HG02981 (cell line): ENCODE measurements at regions not wholly inside any gene's neighbourhood (a gene's known extent, or its start where the extent isn't known, plus 50 kb on each side); places are given as distances from the start of the nearest gene placed in this dataset.

Experiments used
- ATAC-seq: cut with Tn5 transposase; IDR thresholded peaks from one replicate; pipeline ENCODE4 v1.9.1; 2021; ENCODE audit warnings: mild to moderate bottlenecking, moderate library complexity; ENCODE audit not compliant: unreplicated experiment

DNA sequence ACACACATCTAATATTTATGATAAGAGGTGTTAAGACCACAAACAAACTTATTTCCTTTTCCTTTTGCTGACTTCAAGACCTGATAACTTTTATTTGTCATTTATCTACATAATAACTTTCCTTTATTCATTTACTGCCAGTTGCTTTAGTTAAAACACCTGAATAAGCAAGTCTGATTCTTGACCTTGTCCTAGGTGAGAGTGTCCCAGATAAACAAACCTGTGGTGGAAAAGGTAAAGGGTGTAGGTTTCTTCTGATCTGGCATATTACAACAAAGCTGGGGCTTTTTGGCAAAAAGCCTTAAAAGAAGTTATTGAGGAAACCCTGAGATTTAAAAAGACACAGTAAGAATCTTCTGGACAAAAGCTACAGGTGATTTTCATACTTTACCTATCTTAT is 191.5 kb downstream of the ZBBX start:
- no peak for ATAC-seq

DNA sequence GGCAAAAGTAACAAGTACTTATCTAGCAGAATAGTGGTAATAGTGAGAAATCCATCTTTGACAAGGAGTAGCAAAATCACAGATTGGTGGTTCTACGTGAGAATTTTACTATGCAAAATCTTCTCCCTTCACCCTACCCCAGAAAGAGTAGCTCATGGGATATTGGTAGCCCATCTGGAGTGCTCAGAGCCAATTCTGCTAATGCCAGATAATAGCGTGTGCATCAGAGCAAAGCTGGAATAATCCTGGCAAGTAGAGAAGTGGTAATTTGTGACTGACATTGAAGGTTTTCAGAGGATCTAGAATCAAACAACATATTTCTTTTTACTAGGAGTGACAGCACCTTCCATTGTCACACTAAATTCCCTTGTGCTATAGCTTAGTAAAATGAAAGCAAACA is 192.9 kb downstream of the ZBBX start:
- ATAC-seq, result no peak

DNA sequence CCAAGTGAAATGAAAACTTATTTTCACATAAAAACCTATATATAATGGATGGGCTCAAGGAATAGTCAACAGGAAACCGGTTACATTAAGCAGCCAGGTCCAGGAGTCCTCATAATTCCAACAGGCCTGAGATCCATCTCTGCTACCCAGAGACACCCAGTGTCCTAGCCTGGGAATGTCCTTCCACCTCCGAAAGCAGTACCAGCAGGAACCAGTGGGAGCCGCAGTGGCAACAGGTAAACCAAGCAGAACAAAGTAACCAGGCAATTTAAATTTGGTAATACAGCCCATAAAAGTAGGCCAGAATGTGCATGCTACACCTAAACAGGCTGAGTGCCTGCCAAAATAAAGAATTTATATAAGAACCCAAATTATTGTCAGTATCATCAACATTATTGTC is 195.6 kb downstream of the ZBBX start:
- no peak for ATAC-seq

DNA sequence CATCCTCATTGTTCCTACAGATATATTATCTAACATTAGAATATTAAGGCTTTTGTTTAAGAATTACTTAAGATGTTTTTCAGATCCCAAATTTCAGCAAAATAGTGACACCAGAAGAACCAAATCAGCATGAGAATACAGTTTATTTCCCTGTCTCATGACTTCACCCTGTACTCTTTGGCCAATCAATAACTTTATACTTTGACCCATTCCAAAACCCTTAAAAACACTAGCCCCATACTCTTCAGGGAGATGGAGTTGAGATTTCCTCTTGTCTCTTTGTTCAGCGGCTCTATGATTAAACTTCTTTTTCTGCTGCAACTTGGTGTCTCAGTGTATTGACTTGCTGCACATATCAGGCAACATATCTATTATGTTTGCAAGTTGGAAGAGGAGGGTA is 207.7 kb downstream of the ZBBX start:
- ATAC-seq, result no peak

DNA sequence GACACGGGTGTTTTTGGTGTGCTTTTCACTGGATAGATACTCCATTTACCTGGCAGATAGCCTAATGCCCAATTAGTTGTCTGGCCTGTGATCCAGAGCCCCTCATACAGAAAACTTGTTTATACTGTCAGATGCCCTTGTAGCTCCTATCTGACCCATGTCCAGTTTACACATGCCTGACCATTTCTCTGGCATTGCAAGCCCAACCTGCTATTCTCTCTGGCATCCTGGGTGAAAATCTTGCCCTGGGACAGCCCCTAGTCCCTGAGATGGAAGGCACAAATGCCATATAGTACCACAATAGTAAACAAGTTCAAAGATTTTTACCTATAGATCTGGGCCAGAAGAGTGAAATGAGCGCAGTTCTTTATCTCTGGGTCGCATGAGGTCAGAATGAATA is 212.6 kb downstream of the ZBBX start:
- ATAC-seq, result no peak

DNA sequence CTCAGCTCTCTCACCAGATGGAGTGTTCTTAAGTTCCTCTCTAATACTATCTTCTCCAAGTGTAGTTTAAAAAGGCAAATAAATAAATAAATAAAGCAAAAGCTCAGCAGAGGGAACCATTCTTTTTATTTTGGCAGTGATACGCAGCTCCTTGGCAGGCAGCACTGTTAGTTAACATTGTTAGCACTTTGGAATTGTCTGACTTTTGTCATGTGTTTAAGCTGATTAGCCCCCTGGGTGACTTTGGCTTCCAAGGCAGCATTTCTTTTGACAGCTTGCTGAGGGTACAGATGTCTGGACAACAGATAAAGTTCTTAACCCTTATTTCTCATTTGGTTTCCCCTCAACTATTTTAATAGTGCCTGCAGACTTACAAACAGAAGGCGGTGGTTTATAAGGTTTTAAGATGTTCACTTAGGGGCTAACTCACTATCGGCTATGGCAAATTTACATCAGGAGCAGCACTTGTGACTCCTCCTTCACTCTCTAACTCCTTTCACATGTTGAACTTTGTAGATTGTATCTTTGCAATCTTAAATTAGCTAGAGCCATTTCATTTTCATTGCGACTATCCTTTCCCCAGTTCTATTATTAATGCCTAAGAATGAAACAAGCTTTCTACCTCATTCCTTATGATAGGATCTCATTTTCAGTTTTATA is 213.4 kb downstream of the ZBBX start:
- ATAC-seq, result no peak

DNA sequence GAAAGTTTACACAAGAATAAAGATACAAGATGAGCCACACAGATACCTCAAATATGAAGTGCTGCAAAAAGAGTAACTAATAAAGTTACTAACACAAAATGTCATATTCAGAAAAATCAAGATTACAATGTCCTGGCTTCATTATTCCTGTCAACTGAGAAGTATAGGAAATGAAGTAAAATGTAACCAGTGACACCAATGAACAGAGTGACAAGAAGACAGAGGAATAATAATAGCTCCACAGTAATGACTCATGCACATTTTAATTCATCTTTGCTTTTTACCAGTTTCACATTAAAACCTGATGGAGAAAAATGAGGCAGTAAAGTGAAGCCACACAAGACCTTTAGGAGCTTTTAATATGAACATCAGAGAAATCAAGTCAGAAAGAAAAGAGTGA is 214.1 kb downstream of the ZBBX start:
- no peak for ATAC-seq

DNA sequence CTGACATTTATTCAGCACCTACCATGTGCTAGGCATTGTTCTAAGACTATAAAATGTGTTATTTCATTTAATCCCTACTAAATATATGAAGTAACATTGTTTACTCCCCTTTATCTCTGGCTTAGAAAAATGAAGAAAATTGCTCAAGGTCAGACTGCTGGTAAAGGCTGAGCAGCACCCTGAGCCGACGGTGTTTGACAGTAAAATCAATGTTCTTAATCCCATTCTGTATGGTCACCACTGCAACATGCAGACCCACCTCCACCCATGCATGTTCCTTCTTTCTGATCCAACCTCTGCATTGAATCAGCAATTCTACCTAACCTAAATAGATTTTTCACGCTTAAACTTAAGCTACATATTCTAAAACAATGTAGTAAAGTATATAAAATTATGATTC is 216.5 kb downstream of the ZBBX start:
- no peak for ATAC-seq

DNA sequence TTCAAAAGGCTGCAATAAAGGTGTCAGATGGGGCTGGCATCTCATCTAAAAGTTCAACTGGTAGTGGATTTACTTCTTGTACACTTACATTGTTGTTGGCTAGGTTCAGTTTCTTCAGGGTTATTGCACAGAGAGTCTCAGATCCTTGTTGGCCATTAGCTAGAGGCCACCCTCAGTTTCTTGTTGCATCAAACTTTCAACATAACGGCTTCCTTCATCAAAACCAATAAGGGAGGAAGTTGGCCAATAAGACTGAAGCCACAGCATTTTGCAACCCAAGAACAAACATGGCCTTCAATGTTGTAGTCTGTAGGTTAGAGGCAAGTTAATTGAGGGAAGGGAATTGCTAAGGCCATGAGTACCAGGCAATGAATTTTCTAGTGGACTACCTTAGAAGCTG is 218.0 kb downstream of the ZBBX start:
- no peak for ATAC-seq

DNA sequence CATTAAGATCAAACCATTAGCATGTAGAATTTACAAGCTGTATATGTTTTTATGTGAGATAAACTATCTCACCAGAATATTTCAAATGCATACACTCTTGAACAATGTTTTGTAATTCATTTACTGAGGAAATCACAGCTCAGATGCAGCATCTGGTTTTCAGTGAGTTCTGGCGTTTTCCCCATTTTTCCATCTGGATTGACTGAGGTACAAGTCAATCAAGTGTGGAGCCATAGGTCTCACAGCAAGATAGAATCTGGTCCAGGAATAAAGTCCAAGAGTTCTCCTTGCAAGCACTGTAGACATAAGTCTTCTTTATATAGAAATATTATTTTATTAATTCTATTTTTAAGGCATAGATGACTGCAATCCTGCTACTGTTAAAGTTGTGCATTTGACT is 219.3 kb downstream of the ZBBX start:
- no peak for ATAC-seq

DNA sequence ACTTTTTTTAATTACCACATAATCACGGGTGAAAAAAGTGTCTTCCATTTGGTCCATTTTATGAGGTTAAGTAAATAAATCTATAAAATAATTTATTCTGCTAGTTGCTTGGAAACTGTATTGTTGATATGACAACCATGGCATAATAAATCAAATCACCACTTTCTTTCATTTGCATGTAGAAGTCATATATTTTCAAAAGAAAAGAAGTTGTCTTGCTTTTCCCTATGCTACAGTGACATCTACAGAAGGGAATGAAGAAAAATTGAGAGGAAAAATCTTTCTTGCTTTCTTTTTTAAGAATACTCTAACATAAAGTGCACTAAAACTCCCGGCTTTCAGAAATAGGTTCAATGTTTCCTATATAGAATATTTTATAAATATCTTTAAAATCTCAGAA is 228.5 kb downstream of the ZBBX start:
- ATAC-seq, result no peak

DNA sequence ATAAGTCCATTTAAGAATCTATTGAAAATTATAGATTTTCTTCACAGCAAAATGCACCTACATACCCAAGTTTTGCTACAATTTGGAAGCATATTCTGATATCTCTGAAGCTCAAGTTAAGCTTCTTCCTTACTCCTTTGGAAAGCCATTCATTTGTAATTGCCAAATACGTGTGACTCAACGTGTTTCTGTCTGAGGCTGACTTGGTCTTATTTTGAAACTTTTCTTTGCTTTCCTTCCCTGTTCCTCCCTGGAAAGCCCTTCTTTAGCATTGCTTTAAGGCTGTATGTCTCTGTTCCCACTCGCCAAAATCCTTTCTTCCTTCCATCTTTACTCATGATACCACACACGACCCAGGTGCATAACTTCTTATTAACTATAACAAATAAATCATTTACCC is 232.0 kb downstream of the ZBBX start:
- no peak for ATAC-seq

DNA sequence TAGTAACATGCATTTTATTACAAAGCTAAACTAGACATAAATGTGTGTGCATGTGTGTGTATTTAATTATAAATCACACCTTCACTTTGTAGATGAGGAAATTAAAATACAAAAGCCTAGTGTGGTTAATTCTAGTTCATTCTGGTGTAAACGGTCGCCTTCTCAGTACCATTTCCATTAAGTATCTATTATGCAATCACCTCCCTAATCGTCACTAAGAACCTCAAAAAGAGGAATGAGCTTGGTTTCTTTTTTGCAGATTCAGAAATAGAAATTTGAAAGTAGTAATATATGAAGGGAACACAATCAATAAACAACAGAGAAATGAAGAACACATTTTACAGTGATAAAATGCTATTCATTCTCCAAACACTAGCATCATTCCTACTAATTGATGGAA is 233.2 kb downstream of the ZBBX start:
- ATAC-seq, result no peak

DNA sequence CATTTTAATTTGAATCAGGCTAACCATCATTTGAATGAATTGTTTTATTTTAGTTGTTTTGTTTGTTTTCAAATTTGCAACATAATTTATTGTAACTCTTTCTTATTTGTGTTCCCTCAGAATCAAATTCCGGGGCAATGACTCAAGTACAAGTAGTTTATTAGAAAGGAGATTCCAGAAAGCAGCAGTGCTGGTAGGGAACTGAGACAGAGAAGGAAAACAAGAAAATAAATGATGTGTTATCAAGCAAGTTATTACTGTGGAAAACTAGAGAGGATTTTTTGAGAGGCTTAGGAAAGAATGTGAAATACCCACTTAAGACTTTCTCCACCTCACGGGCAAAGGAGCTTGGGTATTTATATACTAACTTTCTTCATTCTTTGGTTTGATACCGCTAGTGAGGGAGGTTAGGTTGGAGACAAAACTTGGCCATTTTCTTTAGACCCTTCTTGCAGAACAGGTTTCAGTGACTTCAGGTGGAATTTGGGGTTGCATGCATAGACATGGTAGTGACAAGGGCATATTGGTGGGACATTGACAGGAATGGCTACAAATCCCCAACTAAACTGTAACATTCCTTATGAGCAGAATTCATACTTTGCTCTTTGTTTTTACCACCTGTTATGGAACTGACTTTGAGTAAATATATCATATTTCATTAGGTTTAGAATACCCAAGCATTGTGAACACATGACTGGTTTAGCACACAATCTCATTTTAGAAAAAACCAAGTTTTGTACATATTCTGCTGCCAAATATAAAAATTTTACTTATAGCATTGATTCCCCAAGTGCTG is 254.3 kb downstream of the ZBBX start:
- ATAC-seq, result no peak

DNA sequence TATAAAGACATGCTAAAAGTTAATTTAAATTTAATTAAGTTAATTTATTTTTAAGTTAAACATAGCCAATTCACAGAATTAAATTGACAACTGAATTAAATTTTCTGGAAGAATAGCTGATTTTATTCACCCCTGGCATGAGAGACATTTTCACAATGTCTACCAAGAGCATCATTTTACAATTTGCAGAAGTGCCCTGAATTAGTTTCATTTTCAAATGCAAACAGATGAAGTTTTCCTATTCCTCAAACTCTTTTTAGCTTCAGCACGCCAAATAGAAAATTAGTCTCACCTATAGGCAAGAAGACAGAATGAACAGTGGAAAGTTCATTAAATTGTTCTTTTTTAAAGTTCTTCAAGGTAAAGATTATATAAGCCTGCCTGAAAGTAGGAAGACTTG is 259.3 kb downstream of the ZBBX start:
- no peak for ATAC-seq

DNA sequence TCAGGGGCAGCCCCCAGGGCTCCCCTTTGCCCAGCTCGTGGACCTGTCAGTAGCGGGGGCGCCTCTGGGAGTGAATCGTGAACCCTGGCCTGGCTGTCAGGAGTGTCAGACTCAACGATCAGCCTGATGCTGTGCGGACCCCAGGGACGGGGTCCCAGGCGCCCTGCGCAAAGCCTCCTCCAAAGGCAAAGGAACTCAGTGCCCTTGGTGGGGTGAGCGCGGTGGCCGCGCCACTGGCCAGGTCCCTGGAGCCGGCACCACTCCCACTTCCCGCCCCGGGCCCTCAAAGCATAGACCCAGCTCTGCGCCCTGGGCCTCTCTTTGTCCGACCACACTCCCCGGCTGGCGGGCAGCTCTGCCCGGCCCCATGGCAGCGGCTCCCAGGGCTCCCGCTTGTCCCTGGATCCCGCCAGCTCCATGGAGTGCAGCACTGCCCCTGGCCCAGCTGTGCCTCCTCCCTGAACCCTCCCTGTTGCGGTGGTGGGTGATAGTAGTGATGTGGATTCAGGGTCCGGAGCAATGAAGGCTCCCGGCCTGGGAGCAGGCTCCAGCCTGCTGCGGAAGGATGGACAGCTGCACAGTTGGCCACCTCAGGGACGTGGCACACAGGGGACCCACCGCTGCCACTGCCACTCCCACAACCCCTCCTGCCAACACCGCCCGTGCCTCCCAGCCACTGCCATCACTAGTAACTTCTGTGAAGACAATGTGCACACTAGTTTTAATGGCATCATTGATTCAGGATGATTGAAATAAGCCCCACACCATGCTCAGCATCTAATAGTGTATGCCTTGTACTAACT is 263.8 kb downstream of the ZBBX start:
- no peak for ATAC-seq

DNA sequence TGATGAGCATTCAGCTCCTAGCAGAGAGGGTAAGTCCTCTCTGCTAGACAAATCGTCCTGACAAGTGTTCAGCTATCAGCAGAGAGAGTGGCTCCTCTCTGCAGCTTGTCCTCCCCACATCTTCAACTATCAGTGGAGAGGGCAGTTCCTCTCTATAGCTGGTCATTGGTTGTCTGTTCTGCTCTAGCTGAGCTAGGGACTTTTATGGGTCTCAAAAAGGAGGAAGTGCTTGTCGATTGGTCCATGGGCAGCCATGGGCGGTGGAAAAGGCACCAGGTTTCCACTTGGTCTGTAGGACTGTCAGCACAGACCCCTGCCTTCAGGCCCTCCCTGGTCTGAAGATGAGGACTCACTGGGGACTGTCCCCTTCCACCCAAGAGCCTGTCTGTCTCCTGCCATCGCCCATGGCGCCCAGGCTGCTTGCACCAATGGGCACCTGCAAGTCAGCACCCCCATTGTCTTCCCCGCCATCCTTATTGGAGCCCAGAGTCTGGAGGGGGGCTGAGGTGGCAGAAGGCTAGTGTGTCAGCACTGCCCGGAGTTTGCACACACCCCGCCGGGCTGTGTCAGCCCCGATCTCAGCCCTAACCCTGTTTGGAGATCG is 264.7 kb downstream of the ZBBX start:
- ATAC-seq, result no peak

DNA sequence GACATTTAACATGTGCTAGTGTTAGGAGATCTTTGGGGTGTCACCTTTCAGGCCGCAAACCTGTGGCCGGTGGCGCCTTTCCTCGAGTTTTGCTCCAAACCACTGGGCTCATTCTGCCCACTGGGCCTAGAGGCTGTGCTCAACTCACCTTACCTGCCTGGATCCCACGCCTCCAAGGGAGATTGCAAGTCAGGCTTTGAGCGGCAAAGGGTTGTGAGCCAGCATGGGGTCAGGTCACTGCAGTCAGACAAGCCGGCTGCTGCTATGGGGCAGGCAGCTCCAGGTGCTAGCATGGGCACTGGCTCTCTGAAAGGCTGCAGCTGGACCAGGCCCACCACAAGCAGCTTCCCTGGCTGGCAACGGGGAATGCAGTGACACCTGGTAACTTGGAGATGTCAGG is 265.5 kb downstream of the ZBBX start:
- ATAC-seq, result no peak

DNA sequence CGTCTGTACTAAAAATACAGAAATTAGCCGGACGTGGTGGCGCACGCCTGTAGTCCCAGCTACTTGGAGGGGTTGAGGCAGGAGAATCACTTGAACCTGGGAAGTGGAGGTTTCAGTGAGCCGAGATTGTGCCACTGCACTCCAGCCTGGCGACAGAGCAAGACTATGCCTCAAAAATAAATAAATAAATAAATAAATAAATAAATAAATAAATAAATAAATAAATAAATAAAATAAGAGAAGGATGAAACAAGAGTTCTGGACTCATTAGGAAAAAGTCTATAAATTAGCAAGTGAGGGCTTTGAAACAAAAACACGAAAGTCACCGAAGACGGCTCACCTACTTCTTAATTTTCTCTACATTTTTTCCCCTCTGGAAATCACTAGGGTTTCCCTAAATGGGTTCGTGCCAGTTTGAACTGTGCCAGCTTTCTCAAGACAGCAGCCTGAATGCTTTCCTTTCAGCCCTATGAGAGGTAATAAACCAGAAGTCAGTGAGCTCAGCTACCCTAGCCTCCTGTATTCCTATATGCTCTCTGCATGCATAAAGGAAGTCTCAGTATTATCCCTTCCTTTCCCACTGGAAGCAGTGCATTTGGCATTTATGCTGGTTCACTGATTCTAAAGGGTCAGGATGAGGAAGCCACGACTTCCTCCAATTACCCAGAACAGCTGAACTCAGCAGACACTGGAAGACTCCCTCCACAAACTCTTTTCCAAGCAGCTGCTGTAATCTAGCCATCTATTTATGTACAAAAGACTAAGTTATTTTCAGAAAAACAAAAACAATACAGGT is 266.9 kb downstream of the ZBBX start:
- no peak for ATAC-seq

DNA sequence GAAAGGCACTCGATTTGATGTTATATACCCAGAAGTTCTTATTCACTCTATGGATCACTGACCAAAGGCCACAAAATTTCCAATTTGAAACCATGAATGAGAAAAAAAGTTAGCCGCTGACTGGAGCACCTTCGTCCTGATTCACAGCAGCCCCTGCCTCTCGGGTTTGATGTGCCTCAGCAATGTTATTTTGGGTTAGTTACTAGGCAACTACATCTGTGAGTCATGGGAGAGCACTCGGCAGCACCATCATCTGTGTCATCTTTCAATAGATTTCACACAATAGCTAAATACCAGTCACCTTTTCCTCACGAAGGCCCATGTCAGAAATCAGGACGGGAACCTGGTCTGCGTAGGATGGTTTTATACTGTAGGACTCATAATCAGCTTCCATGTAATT is 269.2 kb downstream of the ZBBX start:
- no peak for ATAC-seq

DNA sequence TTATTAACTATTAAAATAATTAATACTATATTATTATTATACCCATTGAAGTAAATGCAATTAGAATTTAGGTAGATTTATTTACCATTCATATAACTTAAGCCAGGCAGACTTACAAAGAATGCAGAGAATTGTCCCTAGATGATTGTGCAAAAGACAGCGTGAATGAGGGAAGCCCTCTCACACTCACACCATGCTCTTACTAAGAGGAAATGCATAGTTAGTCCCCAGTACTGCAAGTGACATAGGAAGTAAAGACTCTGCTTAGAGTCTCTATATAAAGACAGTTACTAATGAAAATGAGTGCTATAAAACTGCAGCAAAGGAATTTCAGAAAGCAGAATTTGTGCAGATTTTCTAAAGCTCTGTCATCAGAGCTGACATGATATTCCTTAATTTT is 270.4 kb downstream of the ZBBX start:
- no peak for ATAC-seq
